CD4-positive, alpha-beta T cell treated with Interleukin-2 at 100 ng/mL for 4 hours (primary cell): ENCODE measurements at regions not wholly inside any gene's neighbourhood (a gene's known extent, or its start where the extent isn't known, plus 50 kb on each side); places are given as distances from the start of the nearest gene placed in this dataset.

Source experiments
- DNase-seq: peaks from one replicate; pipeline ENCODE4 v3.0.0-alpha.2; 2020; ENCODE audit warnings: low spot score

- DNase-seq, result no peak
Measured at GRCh38 chr14:84195514-84195913, 1334.4 kb upstream of the FLRT2 start.

DNA sequence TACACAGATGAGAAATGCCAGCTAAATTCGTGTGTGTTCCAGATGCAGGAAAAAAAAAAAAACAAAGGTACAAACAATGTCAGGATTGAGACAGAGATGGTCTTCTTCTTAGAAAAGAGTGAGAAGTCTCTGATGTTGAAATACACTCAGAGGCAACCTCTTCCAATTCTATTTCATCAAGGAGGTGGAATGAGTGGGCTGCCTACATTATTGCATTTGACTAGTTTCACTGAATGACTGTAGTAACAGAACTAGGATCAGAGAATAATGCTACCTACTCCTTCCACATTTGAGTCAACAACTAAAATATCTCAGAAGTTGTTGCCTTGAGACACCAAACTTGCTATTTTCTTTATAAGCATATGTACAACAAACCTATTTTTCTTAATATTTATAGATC lies 1332.2 kb upstream of the FLRT2 start:
- no peak for DNase-seq

GRCh38 chr14:84202486-84202885 lies 1327.5 kb upstream of the FLRT2 start:
- DNase-seq, result no peak

DNA sequence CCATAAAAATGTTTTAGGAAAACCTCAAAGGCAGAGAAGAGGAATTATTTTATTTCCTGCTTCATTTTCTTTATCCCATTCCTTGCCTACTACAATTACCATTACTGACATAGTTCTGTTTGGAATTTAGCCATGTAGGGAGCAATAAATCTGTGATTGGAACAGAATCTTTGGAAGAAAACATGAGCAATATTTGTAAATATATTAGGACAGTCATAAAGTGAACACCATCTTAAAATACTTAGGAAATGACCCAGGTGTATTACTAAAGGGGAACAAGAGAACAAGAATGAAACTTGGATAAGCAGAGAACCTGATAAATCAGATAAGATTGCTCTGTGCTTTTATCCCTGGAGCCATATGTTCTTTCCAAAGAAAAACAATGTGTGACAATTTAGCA lies 1326.0 kb upstream of the FLRT2 start:
- no peak for DNase-seq

DNA sequence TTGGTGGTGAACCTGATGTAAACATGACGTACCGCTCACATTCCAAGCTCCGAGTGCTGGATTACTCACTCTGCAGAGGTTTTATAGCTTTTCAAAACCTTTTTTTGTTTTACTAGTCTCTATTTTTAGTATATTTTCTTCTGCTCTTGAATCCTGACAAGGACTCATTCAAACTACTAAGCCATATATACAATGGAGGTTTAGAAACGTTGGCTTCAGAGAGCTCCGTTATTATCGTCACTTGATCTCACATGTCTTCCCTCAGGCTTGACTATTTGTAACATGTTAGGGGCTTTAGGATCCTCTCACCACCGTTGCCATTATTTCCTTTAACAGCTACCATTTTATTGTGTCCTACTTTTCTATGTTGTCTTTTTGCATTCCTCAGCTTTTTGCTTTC lies 1321.5 kb upstream of the FLRT2 start:
- DNase-seq, result no peak

DNA sequence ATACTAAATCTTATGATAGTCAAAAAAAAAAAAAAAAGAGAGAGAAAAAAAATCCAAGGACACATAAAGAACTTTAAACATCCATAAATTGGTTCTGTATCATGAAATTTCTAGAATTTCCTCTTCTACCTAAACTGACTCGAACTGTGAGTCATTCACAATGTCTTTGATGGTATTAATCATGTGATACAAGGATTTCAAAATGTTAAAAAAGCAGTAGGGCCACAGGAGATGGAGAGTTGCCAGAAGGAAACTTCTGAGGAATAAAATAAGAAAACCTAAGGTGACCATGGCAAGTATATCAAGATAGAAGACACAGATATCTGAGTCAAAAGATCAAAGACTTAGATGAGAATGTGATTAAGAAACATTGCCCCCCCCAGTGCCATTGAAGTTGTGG lies 1320.9 kb upstream of the FLRT2 start:
- DNase-seq, result no peak

DNA sequence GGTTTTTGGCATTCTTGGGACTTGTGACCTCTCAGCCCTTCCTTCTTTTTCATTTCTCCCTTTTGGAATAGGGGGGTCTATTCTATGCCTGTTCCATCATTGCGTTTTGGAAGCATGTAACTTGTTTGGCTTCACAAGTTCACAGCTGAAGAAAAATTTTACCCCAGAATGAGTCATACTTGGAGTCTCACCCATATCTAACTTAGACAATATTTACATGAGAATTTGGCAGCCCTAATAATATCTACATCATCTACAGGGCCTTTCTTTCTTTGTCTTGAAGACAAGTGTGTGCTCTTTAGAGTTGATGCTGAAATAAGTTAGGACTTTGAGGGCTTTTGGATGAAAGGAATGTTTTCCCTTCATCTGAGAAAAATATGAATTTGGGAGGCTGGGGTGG lies 1312.9 kb upstream of the FLRT2 start:
- DNase-seq, result no peak

GRCh38 chr14:84225268-84225667 lies 1304.7 kb upstream of the FLRT2 start:
- no peak for DNase-seq

- no peak for DNase-seq
Measured at GRCh38 chr14:84228702-84229101, 1301.2 kb upstream of the FLRT2 start.

- no peak for DNase-seq
Measured at GRCh38 chr14:84234281-84234680, 1295.7 kb upstream of the FLRT2 start.

- DNase-seq, result no peak
Measured at GRCh38 chr14:84236290-84236689, 1293.7 kb upstream of the FLRT2 start.

GRCh38 chr14:84237881-84238280 lies 1292.1 kb upstream of the FLRT2 start:
- DNase-seq, result no peak

DNA sequence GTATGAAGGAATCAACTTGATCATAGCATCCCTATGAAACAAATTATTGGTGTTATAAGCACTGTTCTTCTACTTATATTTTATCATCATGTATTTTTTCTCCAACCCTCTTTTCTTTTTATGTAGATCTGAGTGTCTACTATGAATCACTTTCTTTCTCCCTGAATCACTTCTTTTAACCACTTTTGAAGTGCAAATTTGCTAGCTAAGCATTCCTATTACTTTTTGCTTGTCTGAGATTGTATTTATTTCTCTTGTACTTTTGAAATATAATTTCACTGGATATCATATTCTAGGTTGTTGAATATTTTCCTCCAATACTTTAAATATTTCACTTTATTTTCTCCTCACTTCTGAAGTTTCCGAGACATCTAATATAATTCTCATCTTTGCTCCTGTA lies 1282.3 kb upstream of the FLRT2 start:
- no peak for DNase-seq

GRCh38 chr14:84250893-84251292 lies 1279.1 kb upstream of the FLRT2 start:
- no peak for DNase-seq

- DNase-seq, result no peak
Measured at GRCh38 chr14:84251411-84252115, 1278.4 kb upstream of the FLRT2 start.

DNA sequence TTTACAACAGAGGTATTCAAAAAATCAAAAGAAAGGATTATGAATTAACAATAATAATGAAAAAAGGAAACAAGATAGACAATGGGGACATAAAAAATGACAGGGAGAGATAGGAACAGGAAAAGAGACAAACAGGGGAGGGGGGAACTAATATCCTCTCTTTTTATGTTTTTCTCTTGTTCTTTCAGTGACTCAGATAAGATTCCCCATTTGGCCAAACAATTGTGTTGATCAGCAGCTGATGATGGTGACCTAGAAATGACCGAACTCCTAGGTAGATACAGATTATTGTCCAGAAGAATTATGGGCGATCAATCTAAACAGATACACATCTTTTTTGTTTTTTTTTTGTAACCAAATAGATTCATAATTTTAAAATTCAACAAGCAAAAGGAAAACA lies 1277.2 kb upstream of the FLRT2 start:
- no peak for DNase-seq

DNA sequence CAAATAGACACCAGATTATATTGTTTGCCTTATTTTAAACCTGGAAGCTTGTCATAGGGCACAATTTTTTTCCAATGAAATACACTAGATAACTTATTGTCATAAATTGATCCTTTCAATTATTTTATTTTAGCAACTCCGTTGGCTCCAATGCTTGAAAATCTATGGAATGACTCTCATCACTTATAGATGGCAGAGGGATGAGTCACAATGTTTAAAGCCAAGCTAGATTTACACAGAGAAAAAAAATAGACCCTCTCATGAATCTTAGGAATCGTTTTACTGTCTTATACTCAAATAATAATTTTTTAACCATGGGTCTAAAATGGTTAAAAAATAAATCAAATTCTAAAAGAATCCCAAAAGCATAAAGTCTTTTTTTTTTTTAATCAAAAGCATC lies 1276.6 kb upstream of the FLRT2 start:
- no peak for DNase-seq

DNA sequence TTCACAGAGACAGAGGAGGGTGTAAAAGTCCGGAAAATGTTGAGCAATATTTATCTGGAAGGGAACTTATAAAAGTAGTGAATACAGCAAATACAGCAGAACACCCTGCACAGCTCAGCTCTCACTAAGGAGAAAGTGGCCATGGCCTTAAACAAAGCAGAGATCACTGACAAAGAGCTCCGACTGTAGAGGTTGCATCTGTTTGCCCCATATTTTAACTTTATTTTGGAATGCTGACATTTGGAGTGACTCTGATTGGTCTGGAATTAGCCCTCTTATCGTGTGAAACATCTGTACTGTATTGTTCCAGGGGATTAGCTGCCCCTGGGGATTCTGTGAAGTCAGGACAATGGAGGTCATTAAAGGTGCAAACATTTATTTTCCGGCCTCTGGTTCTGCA lies 1275.7 kb upstream of the FLRT2 start:
- DNase-seq, result no peak

DNA sequence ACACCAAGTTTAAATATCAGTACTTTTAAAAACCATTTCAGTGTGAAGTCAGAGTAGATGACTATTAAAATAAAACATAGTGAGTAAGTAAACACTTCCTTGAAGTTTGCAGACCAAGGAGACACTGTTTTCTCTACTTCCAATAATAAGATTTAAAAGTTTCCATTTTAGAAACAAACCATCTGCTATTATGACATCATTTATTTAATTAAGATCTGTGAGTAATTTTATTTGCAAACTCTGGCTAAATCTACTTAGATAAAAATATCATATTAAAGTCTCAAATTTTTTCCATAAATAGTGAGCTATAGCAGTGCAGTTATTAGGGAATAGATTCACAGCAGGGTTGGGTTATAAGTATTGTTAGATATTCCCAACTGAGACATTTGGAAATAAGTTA lies 1267.0 kb upstream of the FLRT2 start:
- DNase-seq, result no peak

DNA sequence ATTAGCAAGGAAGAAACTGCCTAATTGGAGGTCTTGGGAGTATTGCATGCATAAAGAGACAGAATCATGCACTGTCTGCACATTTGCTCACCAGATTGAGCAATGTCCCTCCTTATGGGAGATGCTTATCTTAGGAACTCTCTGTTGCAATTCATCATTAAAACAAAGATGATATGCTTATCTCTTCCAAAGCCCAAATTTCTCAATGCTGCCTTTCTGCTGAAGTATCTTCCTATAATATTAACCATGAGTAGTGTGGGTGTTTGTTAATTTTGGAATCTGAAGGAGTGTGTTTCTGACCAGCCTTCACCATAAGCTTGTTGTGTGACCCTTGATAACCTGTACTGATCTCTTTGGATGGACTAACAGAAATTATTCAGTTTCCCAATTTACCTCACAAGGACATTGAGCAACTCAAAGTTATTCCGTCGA lies 1257.6 kb upstream of the FLRT2 start:
- no peak for DNase-seq

- DNase-seq, result no peak
Measured at GRCh38 chr14:84273181-84273580, 1256.8 kb upstream of the FLRT2 start.

- DNase-seq, result no peak
Measured at GRCh38 chr14:84282618-84283017, 1247.3 kb upstream of the FLRT2 start.

GRCh38 chr14:84288781-84289180 lies 1241.2 kb upstream of the FLRT2 start:
- no peak for DNase-seq

- no peak for DNase-seq
Measured at GRCh38 chr14:84298663-84299195, 1231.2 kb upstream of the FLRT2 start.
